H1 (cell line): ENCODE measurements at regions not wholly inside any gene's neighbourhood (a gene's known extent, or its start where the extent isn't known, plus 50 kb on each side); places are given as distances from the start of the nearest gene placed in this dataset.

Source experiments
- CBX8 ChIP-seq: fragments of 300-800, 300-1000 bp; sonication (generic); IDR thresholded peaks from 2 replicates; pipeline ENCODE4 v1.7.1; 2016; ENCODE audit warnings: low read depth, low read length, borderline replicate concordance
- GABPA ChIP-seq: IDR thresholded peaks from 2 replicates; pipeline ENCODE4 v1.6.1; 2011; ENCODE audit warnings: mild to moderate bottlenecking, low read length, moderate library complexity, borderline replicate concordance; ENCODE audit not compliant: insufficient read depth
- RAD21 ChIP-seq, 2 experiments: IDR thresholded peaks in 1 of 2; conservative IDR thresholded peaks in 1 of 2; 2 replicates each; pipeline ENCODE4 v1.6.1; 2011; ENCODE audit warnings: low read depth in 2 of 2, low read length in 2 of 2, improper control_type of control experiment in 1 of 2, inconsistent platforms in 1 of 2, mild to moderate bottlenecking in 1 of 2, moderate library complexity in 1 of 2
- RBBP5 ChIP-seq: IDR thresholded peaks from 2 replicates; pipeline ENCODE4 v1.7.1; 2012; ENCODE audit warnings: low read depth, mild to moderate bottlenecking, inconsistent platforms, low read length, moderate library complexity, borderline replicate concordance
- SP4 ChIP-seq: IDR thresholded peaks from 2 replicates; pipeline ENCODE4 v1.6.1; 2012; ENCODE audit warnings: low read length, inconsistent platforms
- ZNF274 ChIP-seq: IDR thresholded peaks from 2 replicates; pipeline ENCODE4 v1.7.0; 2012; ENCODE audit warnings: low read length, borderline replicate concordance; ENCODE audit errors: extremely low read depth
- TF ChIP-seq, protein P1 (sequence below), 3 experiments: IDR thresholded peaks; 1 replicate in 2 of 3; 2 replicates in 1 of 3; pipeline versions ENCODE4 v1.5.1 to v1.6.1; 2011; ENCODE audit warnings: low read length in 3 of 3, mild to moderate bottlenecking in 3 of 3, inconsistent platforms in 2 of 3, low read depth in 1 of 3, moderate library complexity in 1 of 3; ENCODE audit not compliant: insufficient read depth in 1 of 3; ENCODE audit errors: control extremely low read depth in 1 of 3

DNA sequence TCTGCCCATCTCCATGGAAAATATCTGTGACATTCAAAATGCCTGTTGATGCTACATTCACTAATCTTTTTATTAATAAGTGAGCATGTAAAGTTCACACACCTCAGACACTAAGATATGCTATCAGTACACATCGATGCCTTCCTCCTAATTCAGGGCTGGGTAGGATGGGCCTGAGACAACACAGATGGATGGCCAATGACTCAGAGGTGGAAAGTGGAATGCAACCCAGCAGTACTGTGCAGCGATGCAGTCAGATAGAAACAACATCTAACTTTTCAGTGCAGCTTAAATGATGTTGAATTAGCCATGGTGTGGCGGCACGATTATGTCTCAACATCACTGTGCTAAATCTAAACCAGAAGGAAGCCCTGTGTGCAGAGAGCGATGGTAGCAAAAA is 161.6 kb upstream of the KCNJ15 start (continued):
- TF ChIP-seq, protein P1, sequence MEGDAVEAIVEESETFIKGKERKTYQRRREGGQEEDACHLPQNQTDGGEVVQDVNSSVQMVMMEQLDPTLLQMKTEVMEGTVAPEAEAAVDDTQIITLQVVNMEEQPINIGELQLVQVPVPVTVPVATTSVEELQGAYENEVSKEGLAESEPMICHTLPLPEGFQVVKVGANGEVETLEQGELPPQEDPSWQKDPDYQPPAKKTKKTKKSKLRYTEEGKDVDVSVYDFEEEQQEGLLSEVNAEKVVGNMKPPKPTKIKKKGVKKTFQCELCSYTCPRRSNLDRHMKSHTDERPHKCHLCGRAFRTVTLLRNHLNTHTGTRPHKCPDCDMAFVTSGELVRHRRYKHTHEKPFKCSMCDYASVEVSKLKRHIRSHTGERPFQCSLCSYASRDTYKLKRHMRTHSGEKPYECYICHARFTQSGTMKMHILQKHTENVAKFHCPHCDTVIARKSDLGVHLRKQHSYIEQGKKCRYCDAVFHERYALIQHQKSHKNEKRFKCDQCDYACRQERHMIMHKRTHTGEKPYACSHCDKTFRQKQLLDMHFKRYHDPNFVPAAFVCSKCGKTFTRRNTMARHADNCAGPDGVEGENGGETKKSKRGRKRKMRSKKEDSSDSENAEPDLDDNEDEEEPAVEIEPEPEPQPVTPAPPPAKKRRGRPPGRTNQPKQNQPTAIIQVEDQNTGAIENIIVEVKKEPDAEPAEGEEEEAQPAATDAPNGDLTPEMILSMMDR (IDR thresholded peaks at IDR 0.05; ENCODE audit: control extremely low read depth in 1 of 3, insufficient read depth in 1 of 3, low read depth in 1 of 3, low read length in 3 of 3) = no peak
- TF ChIP-seq RAD21 (IDR thresholded peaks at IDR 0.05 in 1 of 2, conservative IDR thresholded peaks at IDR 0.05 in 1 of 2; ENCODE audit: low read depth in 2 of 2, low read length in 2 of 2) (no peak), CBX8 (no peak), ZNF274 (no peak), SP4 (no peak), RBBP5 (no peak), GABPA (no peak)
- TF ChIP-seq, all 59 proteins: peak for 0
